ENCODE measurements at regions not wholly inside any gene's neighbourhood (a gene's known extent, or its start where the extent isn't known, plus 50 kb on each side); places are given as distances from the start of the nearest gene placed in this dataset.

- Histone ChIP-seq H3K27me3 (ENCODE audit: control insufficient read depth, insufficient read depth, low read length) (no peaks in the 10 kb centered on the region), H3K27ac (ENCODE audit: low read length) (no peak overlapping the region), H3K4me1 (ENCODE audit: control insufficient read depth, insufficient read depth, low read length) (no peaks in the 10 kb centered on the region), H3K36me3 (ENCODE audit: control insufficient read depth, insufficient read depth, low read length) (no peaks in the 10 kb centered on the region), H3K4me3 (ENCODE audit: low read depth in 2 of 2, low read length in 2 of 2) (no peak overlapping the region), H3K9me3 (ENCODE audit: control insufficient read depth, insufficient read depth, low read depth, low read length) (no peaks in the 10 kb centered on the region)
- BruUV-seq (replicated peaks) = no TSS peak
- ATAC-seq (no peak), DNase-seq (ENCODE audit: low read depth, low spot score) (no peak)
- POLR2A ChIA-PET = interaction anchor here (0.7 kb wide), 1 partner anchor 202 kb away, joined by 3 read pairs; no protein-coding TSS in a partner anchor
- in situ Hi-C loops (cut with HindIII; ENCODE audit: low pct_unique_long_range_greater_than_20kb, low sequenced_read_pairs) (no loop called here), intact Hi-C loops (cut with micrococcal nuclease; ENCODE audit: unreplicated experiment) (no loop called here)
- TF ChIP-seq REST (IDR thresholded peaks at IDR 0.05; ENCODE audit: insufficient read depth in 1 of 2, low read depth in 2 of 2, low read length in 1 of 2) (no peak), POLR2AphosphoS5 (IDR thresholded peaks at IDR 0.05; ENCODE audit: low read depth, low read length) (no peak), SIN3A (IDR thresholded peaks at IDR 0.05; ENCODE audit: borderline replicate concordance, insufficient read depth, low read depth, low read length) (no peak), TCF7L2 (IDR thresholded peaks at IDR 0.05; ENCODE audit: low read depth, low read length) (no peak)
- TF ChIP-seq, protein P1, sequence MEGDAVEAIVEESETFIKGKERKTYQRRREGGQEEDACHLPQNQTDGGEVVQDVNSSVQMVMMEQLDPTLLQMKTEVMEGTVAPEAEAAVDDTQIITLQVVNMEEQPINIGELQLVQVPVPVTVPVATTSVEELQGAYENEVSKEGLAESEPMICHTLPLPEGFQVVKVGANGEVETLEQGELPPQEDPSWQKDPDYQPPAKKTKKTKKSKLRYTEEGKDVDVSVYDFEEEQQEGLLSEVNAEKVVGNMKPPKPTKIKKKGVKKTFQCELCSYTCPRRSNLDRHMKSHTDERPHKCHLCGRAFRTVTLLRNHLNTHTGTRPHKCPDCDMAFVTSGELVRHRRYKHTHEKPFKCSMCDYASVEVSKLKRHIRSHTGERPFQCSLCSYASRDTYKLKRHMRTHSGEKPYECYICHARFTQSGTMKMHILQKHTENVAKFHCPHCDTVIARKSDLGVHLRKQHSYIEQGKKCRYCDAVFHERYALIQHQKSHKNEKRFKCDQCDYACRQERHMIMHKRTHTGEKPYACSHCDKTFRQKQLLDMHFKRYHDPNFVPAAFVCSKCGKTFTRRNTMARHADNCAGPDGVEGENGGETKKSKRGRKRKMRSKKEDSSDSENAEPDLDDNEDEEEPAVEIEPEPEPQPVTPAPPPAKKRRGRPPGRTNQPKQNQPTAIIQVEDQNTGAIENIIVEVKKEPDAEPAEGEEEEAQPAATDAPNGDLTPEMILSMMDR (IDR thresholded peaks at IDR 0.05) = no peak
- CTCF ChIA-PET = interaction anchor here (0.5 kb wide), 1 partner anchor 585 kb away, joined by 3 read pairs; no protein-coding TSS in a partner anchor
Measured at GRCh38 chr21:38956856-38957571, 151.3 kb downstream of the ETS2 start.

- Histone ChIP-seq H3K27ac (ENCODE audit: low read length) (no peak overlapping the region), H3K9me3 (ENCODE audit: control insufficient read depth, insufficient read depth, low read depth, low read length) (no peaks in the 10 kb centered on the region), H3K36me3 (ENCODE audit: control insufficient read depth, insufficient read depth, low read length) (no peaks in the 10 kb centered on the region), H3K4me3 (ENCODE audit: low read depth in 2 of 2, low read length in 2 of 2) (no peak overlapping the region), H3K27me3 (ENCODE audit: control insufficient read depth, insufficient read depth, low read length) (no peaks in the 10 kb centered on the region), H3K4me1 (ENCODE audit: control insufficient read depth, insufficient read depth, low read length) (no peaks in the 10 kb centered on the region)
- DNase-seq (ENCODE audit: low read depth, low spot score) (no peak), ATAC-seq (no peak)
- ChIA-PET POLR2A (no interaction called here), CTCF (no interaction called here)
- in situ Hi-C loops (cut with HindIII; ENCODE audit: low pct_unique_long_range_greater_than_20kb, low sequenced_read_pairs) = no loop called here
- intact Hi-C loops (cut with micrococcal nuclease; ENCODE audit: unreplicated experiment) = no loop called here
- BruUV-seq (replicated peaks) = no TSS peak
- TF ChIP-seq REST (IDR thresholded peaks at IDR 0.05; ENCODE audit: insufficient read depth in 1 of 2, low read depth in 2 of 2, low read length in 1 of 2) (no peak), TCF7L2 (IDR thresholded peaks at IDR 0.05; ENCODE audit: low read depth, low read length) (no peak), SIN3A (IDR thresholded peaks at IDR 0.05; ENCODE audit: borderline replicate concordance, insufficient read depth, low read depth, low read length) (no peak), POLR2AphosphoS5 (IDR thresholded peaks at IDR 0.05; ENCODE audit: low read depth, low read length) (no peak)
- TF ChIP-seq, protein P1 (IDR thresholded peaks at IDR 0.05) = no peak
Measured at GRCh38 chr21:38956521-38956855, 150.8 kb downstream of the ETS2 start.
